ENCODE measurements at regions not wholly inside any gene's neighbourhood (a gene's known extent, or its start where the extent isn't known, plus 50 kb on each side); places are given as distances from the start of the nearest gene placed in this dataset.

DNA sequence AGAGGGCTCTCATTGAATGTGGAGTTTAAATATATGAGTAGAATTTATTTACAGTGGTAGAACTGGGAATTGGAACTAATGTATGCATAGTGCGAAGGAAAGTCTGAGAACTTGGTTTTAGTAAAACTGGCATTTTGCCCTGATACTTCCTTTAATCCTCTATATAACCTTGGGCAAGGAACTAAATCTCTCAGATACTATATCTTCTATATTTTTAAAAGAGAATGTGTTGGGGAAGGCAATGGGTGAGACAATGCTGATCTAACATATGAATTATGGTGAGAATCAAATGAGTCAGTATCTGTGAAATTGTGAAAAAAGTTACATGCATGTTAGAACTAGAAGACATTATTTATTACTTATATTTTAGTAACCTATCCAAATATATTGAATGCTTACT, 2109.4 kb upstream of the PIK3C3 start:
- TF ChIP-seq, protein P1, sequence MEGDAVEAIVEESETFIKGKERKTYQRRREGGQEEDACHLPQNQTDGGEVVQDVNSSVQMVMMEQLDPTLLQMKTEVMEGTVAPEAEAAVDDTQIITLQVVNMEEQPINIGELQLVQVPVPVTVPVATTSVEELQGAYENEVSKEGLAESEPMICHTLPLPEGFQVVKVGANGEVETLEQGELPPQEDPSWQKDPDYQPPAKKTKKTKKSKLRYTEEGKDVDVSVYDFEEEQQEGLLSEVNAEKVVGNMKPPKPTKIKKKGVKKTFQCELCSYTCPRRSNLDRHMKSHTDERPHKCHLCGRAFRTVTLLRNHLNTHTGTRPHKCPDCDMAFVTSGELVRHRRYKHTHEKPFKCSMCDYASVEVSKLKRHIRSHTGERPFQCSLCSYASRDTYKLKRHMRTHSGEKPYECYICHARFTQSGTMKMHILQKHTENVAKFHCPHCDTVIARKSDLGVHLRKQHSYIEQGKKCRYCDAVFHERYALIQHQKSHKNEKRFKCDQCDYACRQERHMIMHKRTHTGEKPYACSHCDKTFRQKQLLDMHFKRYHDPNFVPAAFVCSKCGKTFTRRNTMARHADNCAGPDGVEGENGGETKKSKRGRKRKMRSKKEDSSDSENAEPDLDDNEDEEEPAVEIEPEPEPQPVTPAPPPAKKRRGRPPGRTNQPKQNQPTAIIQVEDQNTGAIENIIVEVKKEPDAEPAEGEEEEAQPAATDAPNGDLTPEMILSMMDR (IDR thresholded peaks at IDR 0.05; ENCODE audit: insufficient read depth, low read depth, low read length): no peak
- no peak for TF ChIP-seq EZH2 (IDR thresholded peaks at IDR 0.05; ENCODE audit: insufficient read depth, low read length)
